HEK293 (cell line): ENCODE measurements at regions not wholly inside any gene's neighbourhood (a gene's known extent, or its start where the extent isn't known, plus 50 kb on each side); places are given as distances from the start of the nearest gene placed in this dataset.

Source experiments
- BCL6B ChIP-seq: fragments of 450-650 bp; formaldehyde crosslinking; IDR thresholded peaks from 2 replicates; pipeline ENCODE4 v1.5.1; 2017; ENCODE audit warnings: missing biosample characterization, missing genetic modification characterization
- GFI1B ChIP-seq: fragments of 450-650 bp; formaldehyde crosslinking; IDR thresholded peaks from 2 replicates; pipeline ENCODE4 v1.5.1; 2016; ENCODE audit warnings: missing biosample characterization, missing genetic modification characterization
- GLIS1 ChIP-seq: fragments of 450-650 bp; formaldehyde crosslinking; IDR thresholded peaks from 2 replicates; pipeline ENCODE4 v1.5.1; 2016; ENCODE audit warnings: missing biosample characterization, missing genetic modification characterization
- IKZF3 ChIP-seq: fragments of 450-650 bp; IDR thresholded peaks from 2 replicates; pipeline ENCODE4 v1.5.0; 2018; ENCODE audit warnings: missing biosample characterization, mild to moderate bottlenecking, missing genetic modification characterization, moderate library complexity
- KLF10 ChIP-seq: fragments of 450-650 bp; IDR thresholded peaks from 2 replicates; pipeline ENCODE4 v1.5.1; 2018; ENCODE audit warnings: missing biosample characterization, mild to moderate bottlenecking, missing genetic modification characterization
- REPIN1 ChIP-seq: fragments of 450-650 bp; formaldehyde crosslinking; IDR thresholded peaks from 2 replicates; pipeline ENCODE4 v1.5.1; 2017; ENCODE audit warnings: missing biosample characterization, missing genetic modification characterization, low read depth
- SCRT1 ChIP-seq: fragments of 450-650 bp; formaldehyde crosslinking; IDR thresholded peaks from 2 replicates; pipeline ENCODE4 v1.5.1; 2016; ENCODE audit warnings: missing biosample characterization, missing genetic modification characterization, borderline replicate concordance
- ZBTB21 ChIP-seq: fragments of 450-650 bp; formaldehyde crosslinking; IDR thresholded peaks from 2 replicates; pipeline ENCODE4 v1.5.1; 2017; ENCODE audit warnings: missing biosample characterization, missing genetic modification characterization
- ZEB2 ChIP-seq: fragments of 450-650 bp; formaldehyde crosslinking; IDR thresholded peaks from 2 replicates; pipeline ENCODE4 v1.5.1; 2016; ENCODE audit warnings: missing biosample characterization, missing genetic modification characterization
- ZNF184 ChIP-seq: fragments of 450-650 bp; IDR thresholded peaks from 2 replicates; pipeline ENCODE4 v1.5.1; 2018; ENCODE audit warnings: missing biosample characterization, mild to moderate bottlenecking, missing genetic modification characterization
- ZNF2 ChIP-seq: fragments of 450-650 bp; formaldehyde crosslinking; IDR thresholded peaks from 2 replicates; pipeline ENCODE4 v1.5.1; 2016; ENCODE audit warnings: missing biosample characterization, missing genetic modification characterization
- ZNF311 ChIP-seq: fragments of 450-650 bp; formaldehyde crosslinking; IDR thresholded peaks from 2 replicates; pipeline ENCODE4 v1.5.1; 2017; ENCODE audit warnings: missing biosample characterization, missing genetic modification characterization, borderline replicate concordance
- ZNF423 ChIP-seq: fragments of 450-650 bp; formaldehyde crosslinking; IDR thresholded peaks from 2 replicates; pipeline ENCODE4 v1.5.1; 2016; ENCODE audit warnings: missing biosample characterization, missing genetic modification characterization
- ZNF513 ChIP-seq: fragments of 450-650 bp; IDR thresholded peaks from 2 replicates; pipeline ENCODE4 v1.5.1; 2018; ENCODE audit warnings: missing biosample characterization, missing genetic modification characterization
- ZNF518A ChIP-seq: fragments of 450-650 bp; formaldehyde crosslinking; conservative IDR thresholded peaks from 2 replicates; pipeline ENCODE4 v1.5.1; 2016; ENCODE audit warnings: low read depth, missing biosample characterization, missing genetic modification characterization
- ZNF624 ChIP-seq: fragments of 450-650 bp; formaldehyde crosslinking; IDR thresholded peaks from 2 replicates; pipeline ENCODE4 v1.5.1; 2017; ENCODE audit warnings: missing biosample characterization, missing genetic modification characterization
- ZNF629 ChIP-seq: fragments of 450-650 bp; formaldehyde crosslinking; IDR thresholded peaks from 2 replicates; pipeline ENCODE4 v1.5.1; 2017; ENCODE audit warnings: missing biosample characterization, missing genetic modification characterization
- ZNF654 ChIP-seq: fragments of 450-650 bp; formaldehyde crosslinking; IDR thresholded peaks from 2 replicates; pipeline ENCODE4 v1.5.1; 2016; ENCODE audit warnings: low read depth, missing biosample characterization, missing genetic modification characterization
- ZNF660 ChIP-seq: fragments of 450-650 bp; IDR thresholded peaks from 2 replicates; pipeline ENCODE4 v1.5.1; 2018; ENCODE audit warnings: missing biosample characterization, mild to moderate bottlenecking, missing genetic modification characterization
- ZNF664 ChIP-seq: fragments of 450-650 bp; formaldehyde crosslinking; IDR thresholded peaks from 2 replicates; pipeline ENCODE4 v1.5.1; 2016; ENCODE audit warnings: missing biosample characterization, missing genetic modification characterization
- ZNF777 ChIP-seq: fragments of 450-650 bp; formaldehyde crosslinking; IDR thresholded peaks from 2 replicates; pipeline ENCODE4 v1.5.1; 2017; ENCODE audit warnings: missing biosample characterization, missing genetic modification characterization, borderline replicate concordance
- TF ChIP-seq, protein P1 (sequence below): fragments of 450-650 bp; formaldehyde crosslinking; IDR thresholded peaks from 2 replicates; pipeline ENCODE4 v1.5.0; 2017; ENCODE audit warnings: missing biosample characterization, missing genetic modification characterization, borderline replicate concordance

- TF ChIP-seq BCL6B (tag by site-specific recombination) (no peak), REPIN1 (no peak), ZBTB21 (tag by site-specific recombination) (peak; percentile 57; the same call in 1 of the 2 replicates), GFI1B (tag by site-specific recombination) (peak; percentile 64; the same call in 1 of the 2 replicates), ZNF311 (tag by site-specific recombination) (no peak), ZNF654 (peak; percentile 99), KLF10 (no peak; the same call in 1 of the 2 replicates), GLIS1 (tag by site-specific recombination) (no peak), ZEB2 (no peak), ZNF624 (no peak), ZNF518A (tag by site-specific recombination) (no peak), ZNF423 (no peak), SCRT1 (peak; percentile 68; the same call in 1 of the 2 replicates), ZNF629 (tag by site-specific recombination) (peak; percentile 57), ZNF777 (tag by site-specific recombination) (no peak), IKZF3 (no peak), ZNF2 (tag by site-specific recombination) (0 out of 2 replicates have a peak, but pooled peaks have one; percentile 38), ZNF664 (tag by site-specific recombination) (no peak), ZNF513 (tag by site-specific recombination) (no peak), ZNF184 (tag by site-specific recombination) (0 out of 2 replicates have a peak, but pooled peaks have one; percentile 24), ZNF660 (peak; percentile 83; the same call in 1 of the 2 replicates)
- TF ChIP-seq, protein P1, sequence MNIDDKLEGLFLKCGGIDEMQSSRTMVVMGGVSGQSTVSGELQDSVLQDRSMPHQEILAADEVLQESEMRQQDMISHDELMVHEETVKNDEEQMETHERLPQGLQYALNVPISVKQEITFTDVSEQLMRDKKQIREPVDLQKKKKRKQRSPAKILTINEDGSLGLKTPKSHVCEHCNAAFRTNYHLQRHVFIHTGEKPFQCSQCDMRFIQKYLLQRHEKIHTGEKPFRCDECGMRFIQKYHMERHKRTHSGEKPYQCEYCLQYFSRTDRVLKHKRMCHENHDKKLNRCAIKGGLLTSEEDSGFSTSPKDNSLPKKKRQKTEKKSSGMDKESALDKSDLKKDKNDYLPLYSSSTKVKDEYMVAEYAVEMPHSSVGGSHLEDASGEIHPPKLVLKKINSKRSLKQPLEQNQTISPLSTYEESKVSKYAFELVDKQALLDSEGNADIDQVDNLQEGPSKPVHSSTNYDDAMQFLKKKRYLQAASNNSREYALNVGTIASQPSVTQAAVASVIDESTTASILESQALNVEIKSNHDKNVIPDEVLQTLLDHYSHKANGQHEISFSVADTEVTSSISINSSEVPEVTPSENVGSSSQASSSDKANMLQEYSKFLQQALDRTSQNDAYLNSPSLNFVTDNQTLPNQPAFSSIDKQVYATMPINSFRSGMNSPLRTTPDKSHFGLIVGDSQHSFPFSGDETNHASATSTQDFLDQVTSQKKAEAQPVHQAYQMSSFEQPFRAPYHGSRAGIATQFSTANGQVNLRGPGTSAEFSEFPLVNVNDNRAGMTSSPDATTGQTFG (tag by site-specific recombination) = no peak
Observed at GRCh38 chr12:11486623-11487444, 91.5 kb upstream of the PRB2 start (continued).
